B cell (primary cell): ENCODE measurements at regions not wholly inside any gene's neighbourhood (a gene's known extent, or its start where the extent isn't known, plus 50 kb on each side); places are given as distances from the start of the nearest gene placed in this dataset.

ENCODE experiments used
- ATAC-seq: fragments of 200-7000 bp; cut with Tn5 transposase; one replicate; pipeline ENCODE4 v1.10.0; 2021; ENCODE audit warnings: low read depth, mild to moderate bottlenecking, moderate number of reproducible peaks, moderate library complexity
- CTCF ChIA-PET: fragments of 350-600 bp; sonication (Branson Sonifier 250); formaldehyde crosslinking; loops from one replicate; lab custom pipeline; 2021; ENCODE audit warnings: antibody characterized with exemption, inconsistent platforms; lab: Charles Lee
- POLR2A ChIA-PET: fragments of 350-600 bp; sonication (Branson Sonifier 250); formaldehyde crosslinking; loops from one replicate; lab custom pipeline; 2021; ENCODE audit warnings: antibody characterized with exemption; lab: Charles Lee
- DNase-seq: peaks from one replicate; pipeline ENCODE4 v3.0.0; 2013
- H2AFZ ChIP-seq: 2 replicates; pipeline ENCODE4 v1.6.1; 2012; ENCODE audit warnings: mild to moderate bottlenecking, low read depth, low read length; ENCODE audit not compliant: insufficient read depth, poor library complexity, severe bottlenecking
- H3K27ac ChIP-seq, 2 donors: 1 replicate in 1 of 2; 2 replicates in 1 of 2; pipeline ENCODE4 v1.5.1; 2012 to 2013; ENCODE audit warnings: low read length in 2 of 2, mild to moderate bottlenecking in 2 of 2, moderate library complexity in 1 of 2
- H3K27me3 ChIP-seq, 4 experiments: fragments of 200-600 bp in 1 of 4; sonication (generic) in 1 of 4; replicated peaks in 1 of 4; 1 replicate in 2 of 4; 2 replicates in 2 of 4; pipeline versions ENCODE4 v1.6.1 to v1.7.0; 2013 to 2016; ENCODE audit warnings: low read length in 3 of 4, mild to moderate bottlenecking in 2 of 4, mixed read lengths in 1 of 4, moderate library complexity in 1 of 4; ENCODE audit not compliant: insufficient read depth in 4 of 4, control insufficient read depth in 3 of 4; ENCODE audit errors: control extremely low read depth in 1 of 4
- H3K36me3 ChIP-seq, 2 experiments: replicated peaks in 1 of 2; 1 replicate in 1 of 2; 2 replicates in 1 of 2; pipeline versions ENCODE4 v1.6.1 to v1.7.1; 2013; ENCODE audit warnings: low read length in 1 of 2; ENCODE audit not compliant: insufficient read depth in 2 of 2, control insufficient read depth in 1 of 2; ENCODE audit errors: control extremely low read depth in 1 of 2, extremely low read depth in 1 of 2
- H3K4me1 ChIP-seq, 2 donors: fragments of 200-600 bp in 1 of 2; sonication (generic) in 1 of 2; 1 replicate in 1 of 2; 2 replicates in 1 of 2; pipeline versions ENCODE4 v1.5.1 to v1.6.1; 2013 to 2017; ENCODE audit warnings: low read length in 2 of 2; ENCODE audit not compliant: control insufficient read depth in 2 of 2, insufficient read depth in 2 of 2
- H3K4me2 ChIP-seq: replicated peaks from 2 replicates; pipeline ENCODE3; 2012; ENCODE audit warnings: mild to moderate bottlenecking, low read depth, low read length; ENCODE audit not compliant: poor library complexity, severe bottlenecking
- H3K4me3 ChIP-seq, 5 experiments: fragments of 200-600 bp in 1 of 5; sonication (generic) in 1 of 5; 1 replicate in 3 of 5; 2 replicates in 2 of 5; pipeline versions ENCODE4 v1.5.1 to v1.7.0; 2011 to 2016; ENCODE audit warnings: low read length in 4 of 5, mild to moderate bottlenecking in 4 of 5, low read depth in 2 of 5, control low read depth in 1 of 5, moderate library complexity in 1 of 5; ENCODE audit not compliant: insufficient read depth in 1 of 5; ENCODE audit errors: control extremely low read depth in 1 of 5, extremely low read depth in 1 of 5
- H3K79me2 ChIP-seq: fragments of 200-600 bp; sonication (generic); one replicate; pipeline ENCODE4 v1.6.0; 2016; ENCODE audit warnings: low read length; ENCODE audit not compliant: control insufficient read depth, insufficient read depth
- H3K9ac ChIP-seq: fragments of 200-600 bp; sonication (generic); 2 replicates; pipeline ENCODE4 v1.6.1; 2017; ENCODE audit warnings: mild to moderate bottlenecking, low read length, moderate library complexity
- H3K9me3 ChIP-seq, 3 donors: one replicate each; pipeline versions ENCODE4 v1.6.1 to v1.7.1; 2013; ENCODE audit warnings: low read length in 2 of 3; ENCODE audit not compliant: control insufficient read depth in 2 of 3, insufficient read depth in 1 of 3; ENCODE audit errors: control extremely low read depth in 1 of 3
- H4K20me1 ChIP-seq: 2 replicates; pipeline ENCODE4 v1.6.0; 2012; ENCODE audit warnings: mild to moderate bottlenecking, low read length; ENCODE audit not compliant: insufficient read depth, control insufficient read depth, poor library complexity, severe bottlenecking
- H3K27ac Mint-ChIP-seq: one replicate; pipeline ENCODE4 v1.8.0; 2021; ENCODE audit warnings: mixed read lengths
- H3K27me3 Mint-ChIP-seq: one replicate; pipeline ENCODE4 v1.8.0; 2021; ENCODE audit warnings: mixed read lengths
- H3K4me1 Mint-ChIP-seq: one replicate; pipeline ENCODE4 v1.8.0; 2021; ENCODE audit warnings: mixed read lengths
- H3K4me3 Mint-ChIP-seq: one replicate; pipeline ENCODE4 v1.8.0; 2021; ENCODE audit warnings: mixed read lengths
- H3K9me3 Mint-ChIP-seq: one replicate; pipeline ENCODE4 v1.8.0; 2022; ENCODE audit warnings: mixed read lengths; ENCODE audit not compliant: insufficient read depth
- EZH2 ChIP-seq: IDR thresholded peaks from 2 replicates; pipeline ENCODE4 v1.6.1; 2012; ENCODE audit warnings: borderline replicate concordance, low read depth, mild to moderate bottlenecking, moderate library complexity, low read length; ENCODE audit not compliant: insufficient read depth, poor library complexity, severe bottlenecking
- WGBS: methylation state at CpG from one replicate; pipeline ENCODE4 v1.1.5; 2013; ENCODE audit warnings: missing lambda C conversion rate; ENCODE audit not compliant: insufficient coverage; 5-methylcytosine and 5-hydroxymethylcytosine counted together
- intact Hi-C: fragments of 100-400 bp; cut with micrococcal nuclease; formaldehyde crosslinking; loops from one replicate; pipeline ENCODE4 v1.10.0; 2022
- TF ChIP-seq, protein P1 (sequence below): fragments of 200-600 bp; IDR thresholded peaks from one replicate; pipeline ENCODE4 v1.8.0; 2022; ENCODE audit warnings: antibody characterized with exemption, mild to moderate bottlenecking

DNA sequence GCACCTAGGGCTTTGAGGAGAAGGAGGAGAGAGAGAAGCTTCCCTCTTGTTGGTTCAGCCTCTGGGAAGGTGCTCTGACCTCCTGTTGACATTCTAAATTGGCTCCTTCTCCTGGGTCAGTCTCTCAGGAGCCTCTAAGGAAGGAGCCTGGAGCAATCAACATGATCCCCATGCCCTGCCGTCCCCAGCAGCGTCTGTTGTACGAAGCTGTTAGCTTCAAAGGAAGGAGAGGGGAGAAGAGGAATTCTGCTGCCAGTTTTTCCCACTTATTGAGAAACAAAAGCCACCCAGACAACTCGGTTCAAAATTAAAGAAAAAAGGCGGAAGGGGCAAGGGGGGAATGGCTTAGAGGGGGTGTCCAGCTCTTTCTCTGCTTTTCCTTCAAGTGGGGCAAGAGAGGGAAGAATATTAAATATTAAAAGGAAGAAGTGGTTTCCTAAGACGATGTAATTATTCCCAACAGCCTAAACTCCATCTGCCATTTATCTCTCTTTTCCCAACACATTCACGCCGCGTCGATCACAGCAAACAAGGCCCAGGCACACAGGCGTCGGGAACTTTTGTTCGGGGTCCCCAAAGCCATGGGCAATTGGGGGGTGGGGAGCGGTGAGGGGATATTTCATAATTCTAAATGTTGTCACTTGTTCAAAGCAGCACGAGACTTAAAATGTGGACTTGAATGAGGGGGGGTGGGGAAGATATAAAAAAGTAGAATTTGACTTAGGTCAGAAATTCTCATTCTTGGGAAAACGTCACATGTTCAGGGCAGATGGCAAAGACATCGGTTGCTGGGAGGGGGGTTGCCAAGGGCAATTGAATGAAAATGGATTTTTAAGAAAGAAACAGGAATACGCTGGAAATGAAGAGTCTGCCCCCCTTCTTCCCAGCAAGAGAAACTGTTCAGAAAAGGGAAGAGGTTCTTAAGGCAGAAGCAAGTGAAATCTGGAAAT is 116.8 kb upstream of the CACNA1A start:
- DNase-seq (no peak), ATAC-seq (no peak)
- intact Hi-C loops = no loop called here
- Mint-ChIP-seq H3K27me3 (peaks cover 61% of the 10 kb centered on the region), H3K27ac (no peak overlapping the region), H3K9me3 (no peaks in the 10 kb centered on the region), H3K4me3 (no peak overlapping the region), H3K4me1 (no peaks in the 10 kb centered on the region)
- no peak overlapping the region for H3K4me3 ChIP-seq
- no peaks in the 10 kb centered on the region for H3K4me1 ChIP-seq
- no peaks in the 10 kb centered on the region for H3K36me3 ChIP-seq
- H3K9me3 ChIP-seq = no peaks in the 10 kb centered on the region
- TF ChIP-seq EZH2 = no peak
- TF ChIP-seq, protein P1, sequence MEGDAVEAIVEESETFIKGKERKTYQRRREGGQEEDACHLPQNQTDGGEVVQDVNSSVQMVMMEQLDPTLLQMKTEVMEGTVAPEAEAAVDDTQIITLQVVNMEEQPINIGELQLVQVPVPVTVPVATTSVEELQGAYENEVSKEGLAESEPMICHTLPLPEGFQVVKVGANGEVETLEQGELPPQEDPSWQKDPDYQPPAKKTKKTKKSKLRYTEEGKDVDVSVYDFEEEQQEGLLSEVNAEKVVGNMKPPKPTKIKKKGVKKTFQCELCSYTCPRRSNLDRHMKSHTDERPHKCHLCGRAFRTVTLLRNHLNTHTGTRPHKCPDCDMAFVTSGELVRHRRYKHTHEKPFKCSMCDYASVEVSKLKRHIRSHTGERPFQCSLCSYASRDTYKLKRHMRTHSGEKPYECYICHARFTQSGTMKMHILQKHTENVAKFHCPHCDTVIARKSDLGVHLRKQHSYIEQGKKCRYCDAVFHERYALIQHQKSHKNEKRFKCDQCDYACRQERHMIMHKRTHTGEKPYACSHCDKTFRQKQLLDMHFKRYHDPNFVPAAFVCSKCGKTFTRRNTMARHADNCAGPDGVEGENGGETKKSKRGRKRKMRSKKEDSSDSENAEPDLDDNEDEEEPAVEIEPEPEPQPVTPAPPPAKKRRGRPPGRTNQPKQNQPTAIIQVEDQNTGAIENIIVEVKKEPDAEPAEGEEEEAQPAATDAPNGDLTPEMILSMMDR = no peak
- no peak overlapping the region for H3K27ac ChIP-seq
- no peaks in the 10 kb centered on the region for H3K79me2 ChIP-seq
- H3K9ac ChIP-seq = no peak overlapping the region
- H4K20me1 ChIP-seq = no peaks in the 10 kb centered on the region
- H3K4me2 ChIP-seq = no peak overlapping the region
- peaks cover 0 to 36% (median 9%) of the 10 kb centered on the region in 4 experiments for H3K27me3 ChIP-seq
- 43% methylated on average over 5 of the region's 18 CpGs for WGBS
- no peak overlapping the region for H2AFZ ChIP-seq
- POLR2A ChIA-PET = no interaction called here
- CTCF ChIA-PET = no interaction called here

DNA sequence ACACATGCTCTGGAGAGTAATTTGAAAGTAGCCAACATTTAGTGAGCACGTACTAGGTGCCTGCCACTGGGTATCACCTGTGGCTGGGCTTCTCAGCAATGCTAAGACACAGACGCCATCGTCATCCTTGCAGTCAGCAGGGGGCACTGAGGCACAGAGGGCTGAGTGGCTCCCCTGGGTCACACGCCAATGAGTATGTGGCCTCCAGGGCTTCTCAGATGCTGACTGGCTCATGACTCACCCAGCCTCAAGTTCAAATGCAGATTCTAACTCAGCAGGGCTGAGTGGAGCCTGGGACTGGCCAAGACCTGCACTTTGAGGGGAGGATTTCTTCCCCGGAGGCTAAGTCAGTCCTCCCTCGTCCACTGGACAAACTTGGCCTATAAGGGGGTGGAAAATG is 115.1 kb upstream of the CACNA1A start:
- no peak overlapping the region for H2AFZ ChIP-seq

More for the DNA sequence above, 115.1 kb upstream of the CACNA1A start:
- Histone ChIP-seq H3K27ac (no peak overlapping the region), H3K9me3 (peaks cover 0 to 2% (median 0%) of the 10 kb centered on the region in 3 donors), H3K79me2 (no peaks in the 10 kb centered on the region), H3K36me3 (no peaks in the 10 kb centered on the region), H3K9ac (no peak overlapping the region), H3K4me2 (no peak overlapping the region), H4K20me1 (no peaks in the 10 kb centered on the region), H3K27me3 (peaks cover 0 to 36% (median 9%) of the 10 kb centered on the region in 4 experiments), H3K4me1 (no peaks in the 10 kb centered on the region), H3K4me3 (no peak overlapping the region)
- intact Hi-C loops = no loop called here
- H3K4me3 Mint-ChIP-seq = no peak overlapping the region
- ChIA-PET POLR2A (no interaction called here), CTCF (interaction anchor here (0.5 to 0.8 kb wide), 2 partner anchors 100 to 241 kb away, joined by 3 to 4 read pairs; no protein-coding TSS in a partner anchor)
- peaks cover 60% of the 10 kb centered on the region for H3K27me3 Mint-ChIP-seq
- TF ChIP-seq EZH2 = no peak
- TF ChIP-seq, protein P1 = no peak
- ATAC-seq = no peak
- DNase-seq = no peak
- H3K9me3 Mint-ChIP-seq = no peaks in the 10 kb centered on the region
- WGBS = 91% methylated on average over 4 of the region's 6 CpGs
- H3K4me1 Mint-ChIP-seq = no peaks in the 10 kb centered on the region
- no peak overlapping the region for H3K27ac Mint-ChIP-seq
